ENCODE measurements at regions not wholly inside any gene's neighbourhood (a gene's known extent, or its start where the extent isn't known, plus 50 kb on each side); places are given as distances from the start of the nearest gene placed in this dataset.

- Histone ChIP-seq H3K9me3 (no peaks in the 10 kb centered on the region), H3K36me3 (ENCODE audit: low read depth, missing control alignments) (no peaks in the 10 kb centered on the region), H3K4me1 (no peaks in the 10 kb centered on the region), H3K27me3 (no peaks in the 10 kb centered on the region), H3K27ac (no peak overlapping the region), H3K4me3 (peak overlapping the region in 1 of 2 donors; percentile 8)
- intact Hi-C loops (cut with DNase I; ENCODE audit: low total_unique reads) = no loop called here
- WGBS, 2 donors = 61 to 77% methylated on average over 11 to 13 of the region's 13 CpGs
- no peak for DNase-seq
- TF ChIP-seq CTCF (IDR thresholded peaks at IDR 0.05) = no peak
- no peak for TF ChIP-seq POLR2A (IDR thresholded peaks at IDR 0.05)
Measured at GRCh38 chr3:26346497-26346896, 276.1 kb upstream of the LRRC3B start.

- WGBS, 2 donors = 56 to 71% methylated on average over 15 to 16 of the region's 16 CpGs
- DNase-seq = no peak
- intact Hi-C loops (cut with DNase I; ENCODE audit: low total_unique reads) = no loop called here
- no peaks in the 10 kb centered on the region for H3K4me1 ChIP-seq
- no peaks in the 10 kb centered on the region for H3K36me3 ChIP-seq (ENCODE audit: low read depth, missing control alignments)
- H3K9me3 ChIP-seq = no peaks in the 10 kb centered on the region
- TF ChIP-seq CTCF (IDR thresholded peaks at IDR 0.05) = no peak
- no peak for TF ChIP-seq POLR2A (IDR thresholded peaks at IDR 0.05)
- H3K27me3 ChIP-seq = no peaks in the 10 kb centered on the region
- H3K4me3 ChIP-seq = peak overlapping the region in 1 of 2 donors; percentile 8
- H3K27ac ChIP-seq = no peak overlapping the region
Measured at GRCh38 chr3:26347150-26347549, 275.4 kb upstream of the LRRC3B start.

- no peak overlapping the region for H3K27ac ChIP-seq
Measured at GRCh38 chr3:26350853-26351252, 271.7 kb upstream of the LRRC3B start.

GRCh38 chr3:26353097-26353496, 269.5 kb upstream of the LRRC3B start:
- Histone ChIP-seq H3K27me3 (no peaks in the 10 kb centered on the region), H3K4me1 (no peaks in the 10 kb centered on the region), H3K27ac (no peak overlapping the region), H3K4me3 (no peak overlapping the region), H3K9me3 (no peaks in the 10 kb centered on the region), H3K36me3 (ENCODE audit: low read depth, missing control alignments) (no peaks in the 10 kb centered on the region)
- intact Hi-C loops (cut with DNase I; ENCODE audit: low total_unique reads) = no loop called here
- DNase-seq = no peak
- TF ChIP-seq CTCF (IDR thresholded peaks at IDR 0.05) = no peak
- no peak for TF ChIP-seq POLR2A (IDR thresholded peaks at IDR 0.05)

More at GRCh38 chr3:26350853-26351252, 271.7 kb upstream of the LRRC3B start:
- no peaks in the 10 kb centered on the region for H3K27me3 ChIP-seq
- no peak overlapping the region for H3K4me3 ChIP-seq
- no peak for DNase-seq
- H3K36me3 ChIP-seq (ENCODE audit: low read depth, missing control alignments) = no peaks in the 10 kb centered on the region
- H3K4me1 ChIP-seq = no peaks in the 10 kb centered on the region
- WGBS, 2 donors = 90 to 91% methylated on average over 2 of the region's 2 CpGs
- TF ChIP-seq CTCF (IDR thresholded peaks at IDR 0.05) (no peak), POLR2A (IDR thresholded peaks at IDR 0.05) (no peak)
- H3K9me3 ChIP-seq = no peaks in the 10 kb centered on the region
- intact Hi-C loops (cut with DNase I; ENCODE audit: low total_unique reads) = no loop called here

GRCh38 chr3:26358405-26358804, 264.2 kb upstream of the LRRC3B start:
- no peak overlapping the region for H3K27ac ChIP-seq
- TF ChIP-seq POLR2A (IDR thresholded peaks at IDR 0.05) = no peak
- no peak for TF ChIP-seq CTCF (IDR thresholded peaks at IDR 0.05)
- H3K4me1 ChIP-seq = no peaks in the 10 kb centered on the region
- no peaks in the 10 kb centered on the region for H3K36me3 ChIP-seq (ENCODE audit: low read depth, missing control alignments)
- no peak for DNase-seq
- no peak overlapping the region for H3K4me3 ChIP-seq
- no peaks in the 10 kb centered on the region for H3K27me3 ChIP-seq
- H3K9me3 ChIP-seq = no peaks in the 10 kb centered on the region
- intact Hi-C loops (cut with DNase I; ENCODE audit: low total_unique reads) = no loop called here

All from testis (tissue), 2 donors.